ENCODE measurements at regions not wholly inside any gene's neighbourhood (a gene's known extent, or its start where the extent isn't known, plus 50 kb on each side); places are given as distances from the start of the nearest gene placed in this dataset.

DNA sequence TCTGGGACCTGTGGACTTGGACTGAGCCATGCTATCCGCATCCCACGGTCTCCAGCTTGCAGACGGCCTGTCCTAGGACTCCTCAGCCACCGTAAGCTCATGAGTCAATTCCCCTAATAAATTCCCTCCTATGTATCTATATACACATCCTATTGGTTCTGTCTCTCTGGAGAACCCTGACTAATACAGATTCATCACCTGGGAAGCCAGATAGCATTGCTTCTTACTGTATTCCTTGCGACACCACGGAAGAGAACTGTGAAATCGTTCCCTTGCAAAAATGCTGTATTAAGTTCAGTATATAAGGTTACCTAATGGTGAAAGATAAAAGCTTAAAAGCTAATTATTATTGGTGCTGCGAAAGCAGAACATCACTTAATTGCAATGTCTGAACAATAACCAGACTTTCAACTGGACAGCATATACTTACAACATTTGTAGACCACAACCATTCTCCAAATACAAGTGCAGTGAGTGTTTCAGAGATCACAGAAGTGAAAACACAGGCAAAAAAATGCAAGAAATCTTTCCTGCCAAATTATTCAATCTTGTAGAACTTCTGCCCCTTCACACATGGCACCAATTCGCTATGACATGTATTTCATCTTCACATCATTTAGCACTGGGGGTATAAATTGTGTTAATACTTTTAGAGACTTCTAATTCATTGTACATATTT lies 352.9 kb downstream of the TXNL1 start:
- TF ChIP-seq, protein P1, sequence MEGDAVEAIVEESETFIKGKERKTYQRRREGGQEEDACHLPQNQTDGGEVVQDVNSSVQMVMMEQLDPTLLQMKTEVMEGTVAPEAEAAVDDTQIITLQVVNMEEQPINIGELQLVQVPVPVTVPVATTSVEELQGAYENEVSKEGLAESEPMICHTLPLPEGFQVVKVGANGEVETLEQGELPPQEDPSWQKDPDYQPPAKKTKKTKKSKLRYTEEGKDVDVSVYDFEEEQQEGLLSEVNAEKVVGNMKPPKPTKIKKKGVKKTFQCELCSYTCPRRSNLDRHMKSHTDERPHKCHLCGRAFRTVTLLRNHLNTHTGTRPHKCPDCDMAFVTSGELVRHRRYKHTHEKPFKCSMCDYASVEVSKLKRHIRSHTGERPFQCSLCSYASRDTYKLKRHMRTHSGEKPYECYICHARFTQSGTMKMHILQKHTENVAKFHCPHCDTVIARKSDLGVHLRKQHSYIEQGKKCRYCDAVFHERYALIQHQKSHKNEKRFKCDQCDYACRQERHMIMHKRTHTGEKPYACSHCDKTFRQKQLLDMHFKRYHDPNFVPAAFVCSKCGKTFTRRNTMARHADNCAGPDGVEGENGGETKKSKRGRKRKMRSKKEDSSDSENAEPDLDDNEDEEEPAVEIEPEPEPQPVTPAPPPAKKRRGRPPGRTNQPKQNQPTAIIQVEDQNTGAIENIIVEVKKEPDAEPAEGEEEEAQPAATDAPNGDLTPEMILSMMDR (IDR thresholded peaks at IDR 0.05) = no peak
- no peak for TF ChIP-seq POLR2A (IDR thresholded peaks at IDR 0.05)
